ENCODE measurements at regions not wholly inside any gene's neighbourhood (a gene's known extent, or its start where the extent isn't known, plus 50 kb on each side); places are given as distances from the start of the nearest gene placed in this dataset.

DNA sequence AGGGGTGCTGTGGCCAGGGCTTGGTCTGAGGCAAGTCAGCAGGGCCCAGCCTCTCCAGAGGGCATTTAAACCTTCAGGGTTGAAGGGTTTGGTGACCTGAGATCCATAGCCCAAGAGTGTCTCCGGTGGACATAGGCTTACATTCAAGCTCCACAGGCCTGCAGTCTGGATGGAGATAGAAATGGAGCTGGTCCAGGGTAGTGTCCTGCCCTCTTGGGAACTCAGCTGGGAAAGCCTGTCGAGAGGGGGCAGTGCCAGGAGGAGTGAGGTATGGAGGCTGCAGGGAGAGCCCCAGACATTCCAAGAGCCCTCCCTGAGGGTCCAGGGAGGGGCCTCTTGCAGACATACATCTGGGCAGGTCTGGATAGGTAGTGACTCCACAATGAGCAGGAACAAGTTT, 177.0 kb upstream of the MVB12B start:
- H3K27ac ChIP-seq = no peak overlapping the region
- TF ChIP-seq ZFX (IDR thresholded peaks at IDR 0.05) = no peak
- TF ChIP-seq, protein P1, sequence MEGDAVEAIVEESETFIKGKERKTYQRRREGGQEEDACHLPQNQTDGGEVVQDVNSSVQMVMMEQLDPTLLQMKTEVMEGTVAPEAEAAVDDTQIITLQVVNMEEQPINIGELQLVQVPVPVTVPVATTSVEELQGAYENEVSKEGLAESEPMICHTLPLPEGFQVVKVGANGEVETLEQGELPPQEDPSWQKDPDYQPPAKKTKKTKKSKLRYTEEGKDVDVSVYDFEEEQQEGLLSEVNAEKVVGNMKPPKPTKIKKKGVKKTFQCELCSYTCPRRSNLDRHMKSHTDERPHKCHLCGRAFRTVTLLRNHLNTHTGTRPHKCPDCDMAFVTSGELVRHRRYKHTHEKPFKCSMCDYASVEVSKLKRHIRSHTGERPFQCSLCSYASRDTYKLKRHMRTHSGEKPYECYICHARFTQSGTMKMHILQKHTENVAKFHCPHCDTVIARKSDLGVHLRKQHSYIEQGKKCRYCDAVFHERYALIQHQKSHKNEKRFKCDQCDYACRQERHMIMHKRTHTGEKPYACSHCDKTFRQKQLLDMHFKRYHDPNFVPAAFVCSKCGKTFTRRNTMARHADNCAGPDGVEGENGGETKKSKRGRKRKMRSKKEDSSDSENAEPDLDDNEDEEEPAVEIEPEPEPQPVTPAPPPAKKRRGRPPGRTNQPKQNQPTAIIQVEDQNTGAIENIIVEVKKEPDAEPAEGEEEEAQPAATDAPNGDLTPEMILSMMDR (conservative IDR thresholded peaks at IDR 0.05) = no peak

DNA sequence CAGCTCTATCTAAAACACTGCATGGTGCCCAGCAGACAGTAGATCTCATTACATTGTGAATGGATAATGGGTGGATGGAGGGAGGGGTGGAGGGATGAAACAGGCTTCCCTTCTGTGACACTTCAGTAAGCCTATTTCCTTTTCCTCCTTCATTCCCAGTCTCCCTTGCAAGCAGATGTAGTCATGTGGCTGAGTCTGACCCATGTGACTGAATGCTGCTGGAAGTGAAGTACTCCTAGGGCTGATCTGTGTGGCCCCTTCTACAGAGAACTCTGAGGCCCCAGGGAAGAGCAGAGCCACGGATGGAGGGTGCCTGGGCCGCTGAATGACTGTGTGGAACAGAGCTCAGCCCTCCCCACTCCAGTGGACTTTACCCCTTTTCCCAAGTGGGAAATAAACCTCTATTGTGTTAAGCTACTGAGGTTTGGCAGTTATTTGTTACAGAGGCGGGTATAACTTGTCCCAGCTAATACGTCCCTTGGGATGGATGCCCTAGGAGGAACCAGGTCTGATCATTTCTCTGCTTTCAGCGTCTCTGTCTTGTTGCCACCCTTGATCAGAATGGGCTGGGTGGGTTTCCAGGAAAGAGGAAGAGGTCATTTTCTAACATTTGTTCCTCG, 176.1 kb upstream of the MVB12B start:
- no peak for TF ChIP-seq ZFX (IDR thresholded peaks at IDR 0.05)
- TF ChIP-seq, protein P1 (conservative IDR thresholded peaks at IDR 0.05) = no peak
- no peak overlapping the region for H3K27ac ChIP-seq

- no peak for TF ChIP-seq ZFX (IDR thresholded peaks at IDR 0.05)
- TF ChIP-seq, protein P1 (conservative IDR thresholded peaks at IDR 0.05) = no peak
- H3K27ac ChIP-seq = no peak overlapping the region
Measured at GRCh38 chr9:126151031-126151685, 175.5 kb upstream of the MVB12B start.

DNA sequence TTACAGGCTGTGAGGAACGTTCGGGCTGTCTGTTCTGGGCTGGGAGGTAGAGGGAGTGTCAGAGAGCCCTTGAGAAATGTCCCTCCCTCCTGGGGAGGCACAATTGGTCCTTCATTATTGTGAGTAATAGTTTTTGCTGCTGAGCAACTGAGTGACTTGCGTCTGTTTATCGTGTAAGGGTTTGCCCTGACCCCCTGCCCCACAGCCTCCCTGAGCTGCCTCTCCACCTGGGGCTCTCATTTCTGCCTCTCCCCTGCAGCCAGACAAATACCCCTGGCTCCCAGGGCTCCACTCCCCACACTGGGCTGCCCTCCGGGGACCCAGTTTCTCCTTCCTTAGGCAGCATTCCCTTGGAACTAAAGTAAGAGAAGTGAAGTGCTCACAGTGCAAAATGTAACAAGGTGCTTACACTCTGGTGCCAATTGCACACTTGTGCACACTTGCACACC, 174.9 kb upstream of the MVB12B start:
- no peak overlapping the region for H3K27ac ChIP-seq
- no peak for TF ChIP-seq ZFX (IDR thresholded peaks at IDR 0.05)

DNA sequence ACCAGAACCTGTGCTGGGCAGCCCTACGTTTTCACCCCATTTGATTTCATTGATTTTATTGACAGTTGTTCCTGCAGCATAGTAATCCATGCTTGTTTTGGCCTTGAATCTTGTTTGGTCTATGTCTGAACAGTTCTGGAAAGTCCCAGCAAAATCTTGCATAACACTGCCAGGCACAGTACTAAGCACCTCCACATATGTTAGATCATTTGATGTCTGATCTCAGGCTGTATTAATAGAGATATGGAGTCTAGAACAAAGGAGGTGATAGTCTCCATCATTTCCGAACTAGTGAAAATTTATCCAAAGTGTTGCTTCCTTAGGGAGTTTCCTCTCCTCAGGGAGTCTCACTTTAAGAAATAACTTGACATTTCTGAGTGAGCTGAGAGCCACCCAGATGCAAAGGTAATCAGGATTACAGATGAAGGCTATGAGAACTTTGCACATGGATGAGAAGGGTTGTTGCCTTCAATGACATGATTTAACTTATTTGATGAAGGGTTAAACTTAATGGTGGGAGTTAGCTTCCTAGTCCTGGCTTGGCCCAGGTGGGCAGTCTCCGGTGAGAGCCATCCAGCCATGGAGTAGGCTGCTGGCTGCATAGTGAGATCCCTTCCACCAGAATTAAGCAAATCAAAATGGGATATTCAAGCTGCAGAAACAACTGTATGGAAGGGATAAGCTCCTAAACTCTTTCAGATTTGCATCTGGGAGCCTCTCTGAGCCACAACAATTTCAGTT, 173.8 kb upstream of the MVB12B start:
- TF ChIP-seq, protein P1 (conservative IDR thresholded peaks at IDR 0.05) = no peak
- TF ChIP-seq ZFX (IDR thresholded peaks at IDR 0.05) = no peak
- H3K27ac ChIP-seq = no peak overlapping the region

GRCh38 chr9:126153382-126153781, 173.2 kb upstream of the MVB12B start:
- no peak for TF ChIP-seq ZFX (IDR thresholded peaks at IDR 0.05)
- TF ChIP-seq, protein P1 (conservative IDR thresholded peaks at IDR 0.05) = no peak
- no peak overlapping the region for H3K27ac ChIP-seq

DNA sequence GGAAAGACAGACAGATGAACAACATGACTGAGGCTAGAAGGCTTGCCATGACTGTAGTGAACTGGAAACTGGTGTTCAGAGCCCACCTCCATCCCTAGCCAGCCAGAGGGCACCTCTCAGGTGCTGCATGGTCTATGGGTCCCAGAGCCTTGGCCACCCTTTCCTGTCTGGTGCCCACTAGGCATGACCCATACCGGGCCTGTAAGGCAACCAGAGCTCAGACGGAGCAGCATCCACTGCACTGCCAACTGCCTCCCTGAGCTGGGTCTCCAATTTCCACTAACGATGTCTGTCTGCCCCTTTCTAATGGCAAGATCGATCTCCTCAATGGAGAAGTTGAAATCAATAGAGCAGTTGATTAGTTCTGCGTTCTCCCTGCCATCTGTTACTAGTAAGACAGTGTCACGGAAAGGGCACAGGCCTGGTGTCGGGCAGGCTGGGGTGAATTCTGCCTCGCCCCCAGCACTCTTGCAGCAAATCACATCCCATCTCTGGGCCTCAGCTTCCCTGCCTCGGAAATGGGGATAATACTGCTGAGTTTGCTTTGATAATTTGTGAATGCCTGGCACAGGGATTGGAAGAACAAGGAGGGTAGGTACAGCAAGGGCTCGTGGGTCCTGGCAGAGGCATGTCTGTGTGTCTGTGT, 172.3 kb upstream of the MVB12B start:
- TF ChIP-seq, protein P1 (conservative IDR thresholded peaks at IDR 0.05) = no peak
- TF ChIP-seq ZFX (IDR thresholded peaks at IDR 0.05) = no peak
- H3K27ac ChIP-seq = no peak overlapping the region

All from C4-2B (cell line).